ENCODE measurements at regions not wholly inside any gene's neighbourhood (a gene's known extent, or its start where the extent isn't known, plus 50 kb on each side); places are given as distances from the start of the nearest gene placed in this dataset.

DNA sequence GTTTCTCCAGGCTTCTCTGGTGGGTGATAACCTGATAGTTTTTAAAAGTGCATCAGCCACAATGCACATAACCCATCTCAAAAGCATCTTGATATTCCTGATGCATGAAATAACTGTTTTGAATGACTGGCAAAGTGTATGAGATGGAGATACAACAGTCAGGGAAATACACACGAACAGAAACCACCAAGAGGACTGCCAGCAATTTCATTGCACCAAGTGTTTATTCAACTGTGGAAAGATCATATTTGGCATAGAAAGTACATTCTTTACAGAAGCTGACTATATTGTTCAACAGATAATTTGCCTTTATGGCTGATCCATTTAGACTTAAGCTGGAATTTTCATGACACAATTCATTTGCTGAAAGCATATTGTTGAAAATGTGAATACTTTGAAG, 139.5 kb downstream of the SLIT2 start:
- TF ChIP-seq, protein P1, sequence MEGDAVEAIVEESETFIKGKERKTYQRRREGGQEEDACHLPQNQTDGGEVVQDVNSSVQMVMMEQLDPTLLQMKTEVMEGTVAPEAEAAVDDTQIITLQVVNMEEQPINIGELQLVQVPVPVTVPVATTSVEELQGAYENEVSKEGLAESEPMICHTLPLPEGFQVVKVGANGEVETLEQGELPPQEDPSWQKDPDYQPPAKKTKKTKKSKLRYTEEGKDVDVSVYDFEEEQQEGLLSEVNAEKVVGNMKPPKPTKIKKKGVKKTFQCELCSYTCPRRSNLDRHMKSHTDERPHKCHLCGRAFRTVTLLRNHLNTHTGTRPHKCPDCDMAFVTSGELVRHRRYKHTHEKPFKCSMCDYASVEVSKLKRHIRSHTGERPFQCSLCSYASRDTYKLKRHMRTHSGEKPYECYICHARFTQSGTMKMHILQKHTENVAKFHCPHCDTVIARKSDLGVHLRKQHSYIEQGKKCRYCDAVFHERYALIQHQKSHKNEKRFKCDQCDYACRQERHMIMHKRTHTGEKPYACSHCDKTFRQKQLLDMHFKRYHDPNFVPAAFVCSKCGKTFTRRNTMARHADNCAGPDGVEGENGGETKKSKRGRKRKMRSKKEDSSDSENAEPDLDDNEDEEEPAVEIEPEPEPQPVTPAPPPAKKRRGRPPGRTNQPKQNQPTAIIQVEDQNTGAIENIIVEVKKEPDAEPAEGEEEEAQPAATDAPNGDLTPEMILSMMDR (IDR thresholded peaks at IDR 0.05) = no peak
- TF ChIP-seq POLR2A (IDR thresholded peaks at IDR 0.05) (no peak), POLR2AphosphoS5 (IDR thresholded peaks at IDR 0.05) (no peak)

Data from suprapubic skin (tissue), 4 donors.